CD4-positive, alpha-beta T cell (primary cell): ENCODE measurements at regions not wholly inside any gene's neighbourhood (a gene's known extent, or its start where the extent isn't known, plus 50 kb on each side); places are given as distances from the start of the nearest gene placed in this dataset.

Source experiments
- ATAC-seq: fragments of 200-7000 bp; cut with Tn5 transposase; one replicate; pipeline ENCODE4 v1.10.0; 2022; ENCODE audit warnings: mild to moderate bottlenecking; ENCODE audit not compliant: poor library complexity
- CTCF ChIA-PET: fragments of 350-600 bp; sonication (Branson Sonifier 250); formaldehyde crosslinking; loops from one replicate; lab custom pipeline; 2021; ENCODE audit warnings: antibody characterized with exemption, inconsistent platforms; lab: Charles Lee
- POLR2A ChIA-PET: fragments of 350-600 bp; sonication (Branson Sonifier 250); formaldehyde crosslinking; loops from one replicate; lab custom pipeline; 2021; ENCODE audit warnings: antibody characterized with exemption, inconsistent platforms; lab: Charles Lee
- DNase-seq, 14 experiments: peaks; one replicate each; pipeline ENCODE4 v3.0.0-alpha.2; 2013 to 2020; ENCODE audit warnings: mixed read lengths in 2 of 14
- H3K27ac ChIP-seq, 2 donors: one replicate each; pipeline versions ENCODE4 v1.5.1 to v1.7.0; 2013; ENCODE audit warnings: low read length in 2 of 2, low read depth in 1 of 2, mild to moderate bottlenecking in 1 of 2
- H3K27me3 ChIP-seq, 2 experiments: 1 replicate in 1 of 2; 2 replicates in 1 of 2; pipeline versions ENCODE4 v1.6.1 to v1.7.0; 2013; ENCODE audit warnings: low read length in 2 of 2, control low read depth in 1 of 2, mild to moderate bottlenecking in 1 of 2, moderate library complexity in 1 of 2; ENCODE audit not compliant: insufficient read depth in 2 of 2, control insufficient read depth in 1 of 2
- H3K36me3 ChIP-seq: one replicate; pipeline ENCODE4 v1.6.1; 2013; ENCODE audit warnings: low read length, control low read depth; ENCODE audit not compliant: insufficient read depth
- H3K4me1 ChIP-seq: one replicate; pipeline ENCODE4 v1.6.1; 2013; ENCODE audit warnings: low read length, control low read depth; ENCODE audit not compliant: insufficient read depth
- H3K4me3 ChIP-seq: one replicate; pipeline ENCODE4 v1.5.1; 2013; ENCODE audit warnings: mild to moderate bottlenecking, low read length, moderate library complexity
- H3K9me3 ChIP-seq, 2 experiments: 1 replicate in 1 of 2; 2 replicates in 1 of 2; pipeline versions ENCODE4 v1.6.1 to v1.7.0; 2013; ENCODE audit warnings: low read length in 2 of 2, mild to moderate bottlenecking in 2 of 2, control low read depth in 1 of 2, moderate library complexity in 1 of 2; ENCODE audit not compliant: control insufficient read depth in 1 of 2, insufficient read depth in 1 of 2
- H3K27ac Mint-ChIP-seq: one replicate; pipeline ENCODE4 v1.8.0; 2020; ENCODE audit warnings: mixed read lengths
- H3K27me3 Mint-ChIP-seq: one replicate; pipeline ENCODE4 v1.8.0; 2021; ENCODE audit warnings: mixed read lengths
- H3K36me3 Mint-ChIP-seq: one replicate; pipeline ENCODE4 v1.8.0; 2021; ENCODE audit warnings: low read depth, mixed read lengths
- H3K4me1 Mint-ChIP-seq: one replicate; pipeline ENCODE4 v1.8.0; 2021; ENCODE audit warnings: low read depth, mixed read lengths
- H3K4me3 Mint-ChIP-seq: one replicate; pipeline ENCODE4 v1.8.0; 2020; ENCODE audit warnings: mild to moderate bottlenecking, mixed read lengths
- H3K9me3 Mint-ChIP-seq: one replicate; pipeline ENCODE4 v1.8.0; 2020; ENCODE audit warnings: mixed read lengths
- intact Hi-C, 2 experiments: fragments of 100-400 bp; cut with DNase I in 1 of 2; cut with micrococcal nuclease in 1 of 2; formaldehyde crosslinking; loops; one replicate each; pipeline versions ENCODE4 v1.15.1 to v1.9.0; 2023 to 2025; cut with DNase I, micrococcal nuclease
- TF ChIP-seq, protein P1 (sequence below): fragments of 200-600 bp; IDR thresholded peaks from one replicate; pipeline ENCODE4 v1.8.0; 2022; ENCODE audit warnings: antibody characterized with exemption, mild to moderate bottlenecking

GRCh38 chr6:41418741-41419140 lies 83.3 kb downstream of the NCR2 start:
- ChIA-PET CTCF (no interaction called here), POLR2A (no interaction called here)
- intact Hi-C loops: no loop called here
- H3K27me3 ChIP-seq: peaks cover 32 to 33% of the 10 kb centered on the region in 2 experiments
- peaks cover 4% of the 10 kb centered on the region for H3K4me1 ChIP-seq
- Mint-ChIP-seq H3K36me3 (no peaks in the 10 kb centered on the region), H3K4me1 (peaks cover 9% of the 10 kb centered on the region), H3K27ac (no peak overlapping the region), H3K4me3 (no peak overlapping the region), H3K9me3 (no peaks in the 10 kb centered on the region), H3K27me3 (peaks cover 72% of the 10 kb centered on the region)
- no peak overlapping the region for H3K4me3 ChIP-seq
- H3K27ac ChIP-seq: no peak overlapping the region
- DNase-seq (no peak), ATAC-seq (no peak)
- TF ChIP-seq, protein P1, sequence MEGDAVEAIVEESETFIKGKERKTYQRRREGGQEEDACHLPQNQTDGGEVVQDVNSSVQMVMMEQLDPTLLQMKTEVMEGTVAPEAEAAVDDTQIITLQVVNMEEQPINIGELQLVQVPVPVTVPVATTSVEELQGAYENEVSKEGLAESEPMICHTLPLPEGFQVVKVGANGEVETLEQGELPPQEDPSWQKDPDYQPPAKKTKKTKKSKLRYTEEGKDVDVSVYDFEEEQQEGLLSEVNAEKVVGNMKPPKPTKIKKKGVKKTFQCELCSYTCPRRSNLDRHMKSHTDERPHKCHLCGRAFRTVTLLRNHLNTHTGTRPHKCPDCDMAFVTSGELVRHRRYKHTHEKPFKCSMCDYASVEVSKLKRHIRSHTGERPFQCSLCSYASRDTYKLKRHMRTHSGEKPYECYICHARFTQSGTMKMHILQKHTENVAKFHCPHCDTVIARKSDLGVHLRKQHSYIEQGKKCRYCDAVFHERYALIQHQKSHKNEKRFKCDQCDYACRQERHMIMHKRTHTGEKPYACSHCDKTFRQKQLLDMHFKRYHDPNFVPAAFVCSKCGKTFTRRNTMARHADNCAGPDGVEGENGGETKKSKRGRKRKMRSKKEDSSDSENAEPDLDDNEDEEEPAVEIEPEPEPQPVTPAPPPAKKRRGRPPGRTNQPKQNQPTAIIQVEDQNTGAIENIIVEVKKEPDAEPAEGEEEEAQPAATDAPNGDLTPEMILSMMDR: no peak
- H3K9me3 ChIP-seq: peaks cover 0 to 4% of the 10 kb centered on the region in 2 experiments
- H3K36me3 ChIP-seq: no peaks in the 10 kb centered on the region

GRCh38 chr6:41419385-41419784 lies 84.0 kb downstream of the NCR2 start:
- POLR2A ChIA-PET: no interaction called here
- DNase-seq: no peak
- Histone ChIP-seq H3K4me3 (no peak overlapping the region), H3K9me3 (peaks cover 0 to 4% of the 10 kb centered on the region in 2 experiments), H3K27me3 (peaks cover 27 to 32% of the 10 kb centered on the region in 2 experiments), H3K4me1 (peaks cover 6% of the 10 kb centered on the region), H3K27ac (no peak overlapping the region), H3K36me3 (no peaks in the 10 kb centered on the region)
- ATAC-seq: no peak
- Mint-ChIP-seq H3K27ac (no peak overlapping the region), H3K4me1 (peaks cover 9% of the 10 kb centered on the region), H3K36me3 (no peaks in the 10 kb centered on the region), H3K4me3 (no peak overlapping the region), H3K9me3 (no peaks in the 10 kb centered on the region), H3K27me3 (peaks cover 65% of the 10 kb centered on the region)
- CTCF ChIA-PET: no interaction called here
- intact Hi-C loops: no loop called here
- TF ChIP-seq, protein P1: no peak

GRCh38 chr6:41420186-41420585 lies 84.8 kb downstream of the NCR2 start:
- ChIA-PET CTCF (no interaction called here), POLR2A (no interaction called here)
- Mint-ChIP-seq H3K27me3 (peaks cover 57% of the 10 kb centered on the region), H3K4me3 (no peak overlapping the region), H3K9me3 (no peaks in the 10 kb centered on the region), H3K27ac (no peak overlapping the region), H3K4me1 (peaks cover 9% of the 10 kb centered on the region), H3K36me3 (no peaks in the 10 kb centered on the region)
- intact Hi-C loops: no loop called here
- ATAC-seq (no peak), DNase-seq (no peak)
- Histone ChIP-seq H3K9me3 (peaks cover 0 to 4% of the 10 kb centered on the region in 2 experiments), H3K36me3 (no peaks in the 10 kb centered on the region), H3K4me1 (peaks cover 9% of the 10 kb centered on the region), H3K27ac (no peak overlapping the region), H3K27me3 (peaks cover 21 to 24% of the 10 kb centered on the region in 2 experiments), H3K4me3 (no peak overlapping the region)
- TF ChIP-seq, protein P1: no peak
